GM18508 (cell line): ENCODE measurements at regions not wholly inside any gene's neighbourhood (a gene's known extent, or its start where the extent isn't known, plus 50 kb on each side); places are given as distances from the start of the nearest gene placed in this dataset.
"Not testable (repeated sequence)": the region's sequence is repeated elsewhere in the genome, so short reads cannot be mapped to it uniquely, and the experiment has no call there.

Experiments used
- ATAC-seq: cut with Tn5 transposase; IDR thresholded peaks from one replicate; pipeline ENCODE4 v1.9.1; 2021; ENCODE audit warnings: moderate number of reproducible peaks; ENCODE audit not compliant: insufficient read depth, unreplicated experiment

- ATAC-seq = no peak
Measured at GRCh38 chr2:83143946-83144345, 1315.1 kb downstream of the SUCLG1 start.

GRCh38 chr2:83142934-83143333 is 1316.1 kb downstream of the SUCLG1 start:
- ATAC-seq = no peak

DNA sequence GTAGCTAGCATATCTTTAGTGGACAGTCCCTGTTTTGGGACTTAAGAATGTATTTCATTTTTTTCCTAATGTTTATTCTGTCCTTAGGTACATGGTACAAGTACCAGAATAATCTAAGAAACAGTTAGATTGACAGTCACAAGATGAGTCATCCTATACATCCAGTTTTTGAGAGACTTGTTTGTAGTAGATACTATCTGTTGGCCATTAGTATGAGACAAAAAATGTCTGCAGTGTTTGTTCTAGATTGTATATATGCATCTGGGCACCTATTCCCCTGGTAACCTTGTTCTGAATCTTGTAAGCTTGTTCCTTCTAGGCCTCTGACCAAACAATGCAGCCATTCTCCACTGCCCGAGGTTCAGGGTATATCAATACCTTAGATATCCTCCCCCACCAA is 1343.5 kb downstream of the SUCLG1 start:
- ATAC-seq = no peak

DNA sequence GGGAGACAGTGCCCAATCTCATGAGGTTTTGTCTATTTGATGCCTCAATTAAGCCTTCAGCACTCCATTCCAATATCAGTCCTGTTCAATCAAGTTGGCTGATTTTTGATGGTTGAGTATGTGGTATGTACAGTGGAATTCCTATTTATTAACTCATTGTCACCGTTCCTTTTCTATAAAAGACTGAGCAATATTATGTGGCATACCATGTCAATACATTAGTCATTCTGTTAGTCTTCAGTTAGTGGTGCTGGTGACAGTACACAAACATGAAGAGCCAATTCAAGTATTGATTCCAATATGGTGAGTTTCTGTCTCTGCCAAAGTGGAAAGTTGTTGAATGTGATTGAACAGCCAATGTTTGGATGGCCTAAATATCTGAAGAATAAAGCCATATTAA is 1343.9 kb downstream of the SUCLG1 start:
- no peak for ATAC-seq

- ATAC-seq = no peak
Measured at GRCh38 chr2:83113953-83114352, 1345.1 kb downstream of the SUCLG1 start.

DNA sequence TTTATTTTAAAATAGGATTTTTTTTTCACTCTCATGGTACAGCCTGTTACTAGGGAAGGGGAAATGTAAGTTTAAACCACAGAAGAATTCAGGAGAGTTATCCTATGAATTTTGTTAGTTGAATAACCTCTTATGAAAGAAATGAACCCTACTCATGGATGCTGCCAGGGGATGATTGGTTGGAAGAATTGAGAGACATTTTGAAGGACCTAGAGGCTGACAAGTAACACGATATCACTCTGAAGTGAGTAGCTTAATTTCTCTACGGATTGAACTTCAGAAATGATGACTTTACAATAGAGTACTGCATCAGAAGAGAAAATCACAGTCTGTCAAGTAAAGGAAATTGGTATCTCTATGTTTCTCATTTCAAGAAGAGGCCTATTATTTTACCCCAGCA is 1346.2 kb downstream of the SUCLG1 start:
- ATAC-seq = no peak

DNA sequence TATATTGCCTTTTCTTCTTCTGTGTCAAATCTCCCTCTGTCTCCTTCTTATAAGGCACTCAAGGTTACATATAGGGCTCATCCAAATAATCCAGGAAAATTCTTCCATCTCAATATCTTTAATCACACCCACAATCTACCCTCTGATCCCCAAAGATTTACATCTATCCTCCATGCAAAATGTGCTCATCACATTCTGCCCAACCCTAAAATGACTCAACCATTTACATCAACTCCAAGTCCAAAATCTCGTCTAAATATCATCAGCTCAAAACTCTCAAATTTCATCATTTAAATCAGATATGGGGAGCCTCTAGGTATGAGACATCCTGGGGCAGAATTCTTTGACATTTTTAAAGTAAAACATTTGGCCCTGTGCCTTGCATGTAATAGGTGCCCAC is 1349.8 kb downstream of the SUCLG1 start:
- ATAC-seq = no peak

GRCh38 chr2:83106853-83107252 is 1352.2 kb downstream of the SUCLG1 start:
- ATAC-seq = no peak

GRCh38 chr2:83104202-83104601 is 1354.9 kb downstream of the SUCLG1 start:
- ATAC-seq = no peak

GRCh38 chr2:83103613-83104012 is 1355.5 kb downstream of the SUCLG1 start:
- ATAC-seq = no peak

- not testable (repeated sequence) for ATAC-seq
Measured at GRCh38 chr2:83089051-83089450, 1370.0 kb downstream of the SUCLG1 start.

DNA sequence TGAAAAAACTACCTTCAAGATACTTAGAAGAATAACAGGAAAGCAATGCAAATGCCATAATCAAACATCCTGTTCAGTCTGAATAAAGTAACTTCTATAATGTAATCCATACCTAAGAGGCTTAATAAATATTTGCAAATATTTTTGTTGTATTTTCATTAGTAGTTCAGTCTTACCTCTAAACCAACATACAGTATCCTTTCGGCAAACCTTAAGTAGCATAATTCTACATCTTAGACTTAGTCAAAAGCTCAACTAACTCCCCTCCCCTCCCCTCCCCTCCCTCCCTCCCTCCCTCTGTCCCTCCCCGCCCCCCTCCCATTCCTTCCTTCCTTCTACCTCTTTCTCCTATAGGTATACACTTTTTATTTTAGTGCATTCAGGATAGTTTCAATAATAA is 1373.2 kb downstream of the SUCLG1 start:
- ATAC-seq = no peak

DNA sequence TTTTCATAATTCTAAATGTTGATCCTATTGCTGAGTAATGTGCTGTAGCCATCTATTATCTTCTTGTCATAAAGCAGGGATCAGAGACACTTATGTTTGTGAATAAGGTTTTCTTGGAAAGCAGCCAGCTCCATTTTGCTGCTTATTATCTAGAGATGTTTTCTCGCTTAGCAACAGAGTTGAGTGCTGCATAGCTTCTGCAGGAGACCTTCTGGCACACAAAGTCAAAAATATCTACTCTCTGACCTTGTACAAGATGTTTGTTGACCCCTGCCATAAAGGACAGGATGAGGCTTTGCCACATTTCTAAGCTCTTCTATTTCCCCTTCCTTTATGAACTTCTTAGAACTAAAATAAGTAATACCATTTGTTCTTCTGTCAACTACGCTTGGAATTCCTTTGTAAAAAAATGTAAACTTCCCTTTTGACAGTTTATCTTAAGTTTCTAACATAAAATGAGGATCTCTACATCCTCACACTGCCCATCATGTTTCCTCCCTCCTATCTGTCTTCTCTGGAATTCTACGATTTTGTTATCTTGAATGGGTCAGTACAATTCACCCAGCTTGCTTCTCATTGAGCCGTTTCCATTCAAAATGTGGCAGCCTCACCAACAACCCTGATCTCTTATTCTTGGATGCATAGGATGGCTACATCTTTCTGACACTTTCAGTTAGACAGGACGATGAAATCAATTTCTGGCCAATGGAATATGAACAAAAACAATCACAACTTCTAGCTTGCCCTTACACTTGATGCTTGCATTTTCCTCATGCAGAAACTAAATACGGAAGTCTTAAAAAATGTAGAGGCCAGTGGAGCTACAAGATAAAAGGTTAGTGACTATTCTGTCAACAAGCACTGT is 1377.0 kb downstream of the SUCLG1 start:
- ATAC-seq = no peak

DNA sequence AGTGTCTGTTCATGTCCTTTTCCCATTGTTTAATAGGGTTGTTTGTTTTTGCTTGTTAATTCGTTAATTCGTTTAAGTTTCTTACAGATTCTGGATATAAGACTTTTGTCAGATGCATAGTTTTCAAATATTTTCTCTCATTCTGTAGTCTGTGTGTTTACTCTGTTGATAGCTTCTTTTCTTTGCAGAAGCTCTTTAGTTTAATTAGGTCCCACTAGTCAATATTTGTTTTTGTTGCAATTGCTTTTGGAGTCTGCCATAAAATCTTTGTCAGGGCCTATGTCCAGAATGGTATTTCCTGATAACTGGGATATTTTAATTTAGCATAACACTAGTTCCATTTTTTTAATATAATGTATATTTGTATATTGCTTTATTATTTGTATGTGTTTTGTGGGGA is 1380.1 kb downstream of the SUCLG1 start:
- no peak for ATAC-seq

DNA sequence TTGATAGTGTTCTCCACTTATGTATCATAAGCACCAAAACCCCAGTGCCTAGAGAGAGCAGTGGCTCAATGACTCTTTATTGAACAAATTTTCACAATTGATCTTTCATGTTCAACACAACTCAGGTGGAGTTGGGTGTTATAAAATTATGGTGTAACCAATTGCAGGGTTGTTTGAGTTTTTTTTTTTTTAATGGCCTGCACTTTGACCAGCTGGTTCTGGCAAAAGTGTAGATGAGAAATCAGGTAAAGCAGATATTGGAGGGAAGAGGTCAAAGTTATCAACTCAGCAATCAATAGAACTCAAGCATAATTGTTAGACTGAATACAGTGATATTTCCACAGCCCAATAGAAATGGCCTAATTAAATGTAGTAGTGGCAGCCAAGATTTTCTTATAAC is 1386.3 kb downstream of the SUCLG1 start:
- ATAC-seq = no peak

GRCh38 chr2:83071914-83072313 is 1387.2 kb downstream of the SUCLG1 start:
- no peak for ATAC-seq

DNA sequence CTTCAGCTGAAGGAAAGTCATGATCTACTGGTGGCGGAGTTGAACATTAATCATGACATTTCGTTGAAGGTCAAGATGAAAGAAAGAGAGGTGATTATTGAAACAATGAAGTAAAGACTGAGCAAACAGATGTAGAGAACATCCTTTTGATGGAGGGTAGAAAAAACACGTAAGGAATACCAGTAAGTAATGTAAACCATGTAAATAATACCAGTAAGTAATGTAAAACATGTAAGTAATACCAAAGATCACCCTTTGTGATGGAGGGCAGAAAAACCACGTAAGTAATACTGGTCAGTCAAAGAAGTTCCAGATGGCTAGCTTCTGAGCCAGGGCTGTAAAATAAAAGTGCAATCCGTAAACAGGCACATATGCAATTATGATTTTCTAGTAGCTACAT is 1387.7 kb downstream of the SUCLG1 start:
- ATAC-seq = no peak

GRCh38 chr2:83069724-83070123 is 1389.4 kb downstream of the SUCLG1 start:
- no peak for ATAC-seq

GRCh38 chr2:83068714-83069113 is 1390.4 kb downstream of the SUCLG1 start:
- no peak for ATAC-seq

- ATAC-seq = no peak
Measured at GRCh38 chr2:83067947-83068346, 1391.1 kb downstream of the SUCLG1 start.

DNA sequence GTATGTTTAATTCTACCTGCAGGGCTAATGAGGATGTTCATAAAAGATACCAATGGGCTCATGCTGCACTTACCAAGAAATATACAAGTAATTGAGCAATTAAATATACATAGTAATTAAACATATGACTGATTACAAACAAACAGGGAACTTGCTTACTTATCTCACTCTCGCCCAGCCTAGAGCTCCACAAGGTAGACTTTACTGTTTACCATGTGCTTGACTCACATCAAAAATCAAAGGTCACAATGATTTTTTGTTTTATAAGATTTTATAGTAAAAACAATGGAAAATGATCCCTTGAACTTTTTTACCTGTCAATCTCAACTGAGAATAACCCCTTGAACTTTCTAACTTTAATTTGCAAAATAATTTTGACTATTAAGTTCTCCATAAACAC is 1395.1 kb downstream of the SUCLG1 start:
- ATAC-seq = no peak

GRCh38 chr2:83063511-83063910 is 1395.6 kb downstream of the SUCLG1 start:
- ATAC-seq = no peak
